ENCODE measurements at regions not wholly inside any gene's neighbourhood (a gene's known extent, or its start where the extent isn't known, plus 50 kb on each side); places are given as distances from the start of the nearest gene placed in this dataset.

DNA sequence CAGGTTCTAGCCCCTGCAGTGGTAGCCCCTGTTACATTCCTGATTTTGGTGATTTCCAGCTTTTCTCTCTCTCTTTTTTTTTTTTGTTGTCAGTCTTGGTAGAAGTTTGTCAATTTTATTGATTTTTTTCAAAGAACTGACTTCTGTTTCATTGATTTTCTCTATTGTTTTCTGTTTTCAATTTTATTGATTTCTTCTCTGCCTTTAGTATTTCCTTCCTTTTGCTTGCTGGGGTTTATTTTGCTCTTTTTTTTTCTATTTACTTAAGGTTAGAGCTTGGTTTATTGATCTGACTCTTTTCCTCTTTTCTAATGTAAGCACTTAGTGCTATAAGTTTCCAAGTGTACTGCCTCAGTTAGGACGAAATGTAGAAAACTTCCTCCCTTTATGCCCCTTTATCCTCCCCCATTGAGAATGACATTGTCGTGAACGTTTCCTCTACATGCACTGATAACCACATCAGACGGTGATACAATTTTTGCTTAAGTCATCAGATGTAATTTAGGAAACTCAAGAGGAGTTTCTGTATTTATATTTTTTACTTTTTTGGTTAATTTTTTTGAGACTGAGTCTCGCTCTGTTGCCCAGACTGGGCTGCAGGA, 81.1 kb upstream of the HS6ST1 start:
- H3K36me3 Mint-ChIP-seq (ENCODE audit: low read depth) = no peaks in the 10 kb centered on the region
- Histone ChIP-seq H3K4me3 (ENCODE audit: low read length) (no peak overlapping the region), H3K36me3 (ENCODE audit: insufficient read depth, low read length) (no peaks in the 10 kb centered on the region), H3K27ac (ENCODE audit: low read depth in 1 of 2, low read length in 2 of 2) (no peak overlapping the region), H3K9me3 (ENCODE audit: control insufficient read depth in 1 of 2, insufficient read depth in 1 of 2, low read length in 2 of 2) (no peaks in the 10 kb centered on the region), H3K27me3 (ENCODE audit: control insufficient read depth in 1 of 2, insufficient read depth in 2 of 2, low read length in 2 of 2) (peaks cover 0 to 5% of the 10 kb centered on the region in 2 experiments), H3K4me1 (ENCODE audit: insufficient read depth, low read length) (no peaks in the 10 kb centered on the region)
- H3K4me3 Mint-ChIP-seq = no peak overlapping the region
- ATAC-seq (ENCODE audit: poor library complexity) = no peak
- POLR2A ChIA-PET = no interaction called here
- CTCF ChIA-PET = no interaction called here
- no peaks in the 10 kb centered on the region for H3K27me3 Mint-ChIP-seq
- intact Hi-C loops (cut with DNase I, micrococcal nuclease) = no loop called here
- TF ChIP-seq, protein P1, sequence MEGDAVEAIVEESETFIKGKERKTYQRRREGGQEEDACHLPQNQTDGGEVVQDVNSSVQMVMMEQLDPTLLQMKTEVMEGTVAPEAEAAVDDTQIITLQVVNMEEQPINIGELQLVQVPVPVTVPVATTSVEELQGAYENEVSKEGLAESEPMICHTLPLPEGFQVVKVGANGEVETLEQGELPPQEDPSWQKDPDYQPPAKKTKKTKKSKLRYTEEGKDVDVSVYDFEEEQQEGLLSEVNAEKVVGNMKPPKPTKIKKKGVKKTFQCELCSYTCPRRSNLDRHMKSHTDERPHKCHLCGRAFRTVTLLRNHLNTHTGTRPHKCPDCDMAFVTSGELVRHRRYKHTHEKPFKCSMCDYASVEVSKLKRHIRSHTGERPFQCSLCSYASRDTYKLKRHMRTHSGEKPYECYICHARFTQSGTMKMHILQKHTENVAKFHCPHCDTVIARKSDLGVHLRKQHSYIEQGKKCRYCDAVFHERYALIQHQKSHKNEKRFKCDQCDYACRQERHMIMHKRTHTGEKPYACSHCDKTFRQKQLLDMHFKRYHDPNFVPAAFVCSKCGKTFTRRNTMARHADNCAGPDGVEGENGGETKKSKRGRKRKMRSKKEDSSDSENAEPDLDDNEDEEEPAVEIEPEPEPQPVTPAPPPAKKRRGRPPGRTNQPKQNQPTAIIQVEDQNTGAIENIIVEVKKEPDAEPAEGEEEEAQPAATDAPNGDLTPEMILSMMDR (IDR thresholded peaks at IDR 0.05) = no peak
- no peak overlapping the region for H3K27ac Mint-ChIP-seq
- no peaks in the 10 kb centered on the region for H3K4me1 Mint-ChIP-seq (ENCODE audit: low read depth)
- no peak for DNase-seq
- H3K9me3 Mint-ChIP-seq = no peaks in the 10 kb centered on the region

DNA sequence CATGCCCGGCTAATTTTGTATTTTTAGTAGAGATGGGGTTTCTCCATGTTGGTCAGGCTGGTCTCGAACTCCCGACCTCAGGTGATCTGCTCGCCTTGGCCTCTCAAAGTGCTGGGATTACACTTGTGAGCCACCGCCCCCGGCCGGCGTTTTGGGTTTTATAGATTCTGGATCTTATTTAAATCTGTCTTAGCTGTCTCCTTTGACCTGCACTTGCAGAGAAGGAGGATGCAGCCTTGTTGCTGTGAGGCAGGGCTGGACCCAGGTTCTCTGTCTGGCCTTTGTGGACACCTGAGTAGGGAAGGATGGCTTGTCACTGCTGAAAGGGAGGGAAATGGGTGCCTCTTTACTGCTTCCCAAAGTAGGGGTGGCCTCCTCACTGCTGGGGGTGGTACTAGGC, 83.0 kb upstream of the HS6ST1 start:
- peak in 1 of 14 experiments; percentile 22 for DNase-seq
- TF ChIP-seq, protein P1 (IDR thresholded peaks at IDR 0.05) = no peak

DNA sequence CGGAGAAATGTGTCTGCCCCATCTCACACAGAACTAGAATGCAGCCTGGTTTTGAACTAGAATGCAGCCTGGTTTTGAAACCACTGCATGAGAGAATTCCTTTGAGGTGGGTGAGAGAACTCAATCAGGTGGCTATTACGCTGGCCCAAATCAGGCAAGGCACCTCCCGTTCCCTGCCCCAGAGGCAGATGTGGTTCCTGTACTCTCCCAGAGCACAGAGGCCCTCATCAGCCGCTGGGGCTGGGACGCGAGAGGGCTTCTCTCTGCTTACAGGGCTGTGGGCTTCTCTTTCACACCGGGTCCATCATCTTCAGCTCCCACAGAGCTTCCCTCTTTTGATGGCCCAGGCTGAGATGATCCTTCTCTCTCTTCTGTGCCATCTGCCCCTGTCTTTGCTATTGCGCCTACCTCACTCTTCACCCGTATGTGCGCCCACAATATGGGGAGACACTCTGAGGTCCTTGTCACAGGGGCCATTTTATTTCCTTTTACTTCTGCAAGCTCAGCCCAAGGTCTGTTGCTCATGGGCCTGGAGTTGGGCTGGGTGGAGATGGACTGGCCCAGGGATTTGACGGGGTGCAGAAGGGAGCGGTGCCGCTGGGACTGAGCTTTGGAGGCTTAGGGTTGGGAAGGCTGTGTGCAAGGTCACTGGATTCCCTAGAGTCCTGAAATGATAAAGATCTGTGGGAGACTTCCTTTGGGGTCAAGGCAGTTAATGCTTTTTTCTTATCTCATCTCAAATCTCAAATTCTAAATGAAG, 84.4 kb upstream of the HS6ST1 start:
- Histone ChIP-seq H3K4me1 (ENCODE audit: insufficient read depth, low read length) (no peaks in the 10 kb centered on the region), H3K36me3 (ENCODE audit: insufficient read depth, low read length) (no peaks in the 10 kb centered on the region), H3K4me3 (ENCODE audit: low read length) (no peak overlapping the region), H3K9me3 (ENCODE audit: control insufficient read depth in 1 of 2, insufficient read depth in 1 of 2, low read length in 2 of 2) (peaks cover 0 to 10% of the 10 kb centered on the region in 2 experiments), H3K27me3 (ENCODE audit: control insufficient read depth in 1 of 2, insufficient read depth in 2 of 2, low read length in 2 of 2) (peaks cover 0 to 5% of the 10 kb centered on the region in 2 experiments), H3K27ac (ENCODE audit: low read depth in 1 of 2, low read length in 2 of 2) (no peak overlapping the region)
- ChIA-PET CTCF (no interaction called here), POLR2A (no interaction called here)
- Mint-ChIP-seq H3K27ac (no peak overlapping the region), H3K9me3 (no peaks in the 10 kb centered on the region), H3K36me3 (ENCODE audit: low read depth) (no peaks in the 10 kb centered on the region), H3K27me3 (no peaks in the 10 kb centered on the region), H3K4me1 (ENCODE audit: low read depth) (no peaks in the 10 kb centered on the region), H3K4me3 (no peak overlapping the region)
- no peak for ATAC-seq (ENCODE audit: poor library complexity)
- TF ChIP-seq, protein P1 (IDR thresholded peaks at IDR 0.05) = no peak
- peak in 1 of 14 experiments; percentile 2 for DNase-seq
- intact Hi-C loops (cut with DNase I, micrococcal nuclease) = no loop called here

More for the DNA sequence above, 83.0 kb upstream of the HS6ST1 start:
- H3K27ac Mint-ChIP-seq = no peak overlapping the region
- peaks cover 0 to 5% of the 10 kb centered on the region in 2 experiments for H3K27me3 ChIP-seq (ENCODE audit: control insufficient read depth in 1 of 2, insufficient read depth in 2 of 2, low read length in 2 of 2)
- ChIA-PET CTCF (no interaction called here), POLR2A (no interaction called here)
- no peaks in the 10 kb centered on the region for H3K4me1 ChIP-seq (ENCODE audit: insufficient read depth, low read length)
- no peaks in the 10 kb centered on the region for H3K36me3 ChIP-seq (ENCODE audit: insufficient read depth, low read length)
- no peaks in the 10 kb centered on the region for H3K9me3 Mint-ChIP-seq
- H3K36me3 Mint-ChIP-seq (ENCODE audit: low read depth) = no peaks in the 10 kb centered on the region
- H3K4me3 ChIP-seq (ENCODE audit: low read length) = no peak overlapping the region
- no peak for ATAC-seq (ENCODE audit: poor library complexity)
- H3K9me3 ChIP-seq (ENCODE audit: control insufficient read depth in 1 of 2, insufficient read depth in 1 of 2, low read length in 2 of 2) = no peaks in the 10 kb centered on the region
- intact Hi-C loops (cut with DNase I, micrococcal nuclease) = no loop called here
- H3K27ac ChIP-seq (ENCODE audit: low read depth in 1 of 2, low read length in 2 of 2) = no peak overlapping the region
- H3K27me3 Mint-ChIP-seq = no peaks in the 10 kb centered on the region
- no peaks in the 10 kb centered on the region for H3K4me1 Mint-ChIP-seq (ENCODE audit: low read depth)
- no peak overlapping the region for H3K4me3 Mint-ChIP-seq

Data from CD4-positive, alpha-beta T cell (primary cell).